Brain microvascular endothelial cell (primary cell): ENCODE measurements at regions not wholly inside any gene's neighbourhood (a gene's known extent, or its start where the extent isn't known, plus 50 kb on each side); places are given as distances from the start of the nearest gene placed in this dataset.

Source experiments
- DNase-seq: peaks from one replicate; pipeline ENCODE4 v3.0.0-alpha.2; 2020
- H3K27ac ChIP-seq: fragments of 250-450 bp; sonication (Bioruptor Pico); 2 replicates; pipeline ENCODE4 v1.5.1; 2020; ENCODE audit warnings: mild to moderate bottlenecking, moderate library complexity
- H3K27me3 ChIP-seq: fragments of 250-450 bp; sonication (Bioruptor Pico); replicated peaks from 2 replicates; pipeline ENCODE4 v1.5.1; 2020; ENCODE audit warnings: mild to moderate bottlenecking
- H3K36me3 ChIP-seq: fragments of 250-450 bp; sonication (Bioruptor Pico); replicated peaks from 2 replicates; pipeline ENCODE4 v1.5.1; 2020; ENCODE audit warnings: mild to moderate bottlenecking
- H3K4me3 ChIP-seq: 2 replicates; pipeline ENCODE4 v1.5.1; 2011; ENCODE audit warnings: low read depth, mild to moderate bottlenecking, control low read depth, low read length, moderate library complexity
- CTCF ChIP-seq: IDR thresholded peaks from 2 replicates; pipeline ENCODE4 v1.5.1; 2011; ENCODE audit warnings: low read depth, mild to moderate bottlenecking, moderate library complexity, low read length, control low read depth, inconsistent platforms; ENCODE audit errors: missing control alignments
- in situ Hi-C: cut with HindIII; loops from 2 replicates; pipeline ENCODE4 v1.10.0; 2017; ENCODE audit warnings: low sequenced_read_pairs, low pct_ligation_motif_present

GRCh38 chr6:15734118-15734897 lies 71.5 kb upstream of the DTNBP1 start:
- H3K27me3 ChIP-seq: no peaks in the 10 kb centered on the region
- H3K4me3 ChIP-seq: no peak overlapping the region
- DNase-seq: no peak
- in situ Hi-C loops: no loop called here
- no peak overlapping the region for H3K27ac ChIP-seq
- H3K36me3 ChIP-seq: no peaks in the 10 kb centered on the region
- no peak for TF ChIP-seq CTCF

GRCh38 chr6:15730922-15731321 lies 68.1 kb upstream of the DTNBP1 start:
- Histone ChIP-seq H3K36me3 (no peaks in the 10 kb centered on the region), H3K27ac (no peak overlapping the region), H3K27me3 (no peaks in the 10 kb centered on the region), H3K4me3 (no peak overlapping the region)
- TF ChIP-seq CTCF: no peak
- in situ Hi-C loops: no loop called here
- DNase-seq: no peak

- in situ Hi-C loops: no loop called here
- TF ChIP-seq CTCF: no peak
- H3K27me3 ChIP-seq: no peaks in the 10 kb centered on the region
- H3K4me3 ChIP-seq: no peak overlapping the region
- DNase-seq: no peak
- H3K27ac ChIP-seq: no peak overlapping the region
- H3K36me3 ChIP-seq: no peaks in the 10 kb centered on the region
Observed at GRCh38 chr6:15730442-15730841, 67.6 kb upstream of the DTNBP1 start.

- Histone ChIP-seq H3K27ac (no peak overlapping the region), H3K4me3 (no peak overlapping the region), H3K27me3 (no peaks in the 10 kb centered on the region), H3K36me3 (no peaks in the 10 kb centered on the region)
- no peak for DNase-seq
- no peak for TF ChIP-seq CTCF
- in situ Hi-C loops: no loop called here
Observed at GRCh38 chr6:15722731-15723130, 59.9 kb upstream of the DTNBP1 start.

- no peak overlapping the region for H3K4me3 ChIP-seq
- TF ChIP-seq CTCF: no peak
- no peaks in the 10 kb centered on the region for H3K27me3 ChIP-seq
- no peaks in the 10 kb centered on the region for H3K36me3 ChIP-seq
- H3K27ac ChIP-seq: no peak overlapping the region
- in situ Hi-C loops: no loop called here
- no peak for DNase-seq
Observed at GRCh38 chr6:15716889-15717288, 54.1 kb upstream of the DTNBP1 start.

GRCh38 chr6:15715851-15716250 lies 53.0 kb upstream of the DTNBP1 start:
- in situ Hi-C loops: no loop called here
- Histone ChIP-seq H3K27me3 (no peaks in the 10 kb centered on the region), H3K4me3 (no peak overlapping the region), H3K27ac (no peak overlapping the region), H3K36me3 (no peaks in the 10 kb centered on the region)
- no peak for TF ChIP-seq CTCF
- DNase-seq: no peak
